ENCODE measurements at regions not wholly inside any gene's neighbourhood (a gene's known extent, or its start where the extent isn't known, plus 50 kb on each side); places are given as distances from the start of the nearest gene placed in this dataset.

GRCh38 chr19:30172613-30173242 is 199.5 kb upstream of the ZNF536 start:
- Histone ChIP-seq H3K4me3 (ENCODE audit: insufficient read depth, low read length) (no peak overlapping the region), H3K36me3 (ENCODE audit: insufficient read depth, low read length) (no peaks in the 10 kb centered on the region), H4K20me1 (ENCODE audit: insufficient read depth, low read length) (no peaks in the 10 kb centered on the region), H3K9me3 (ENCODE audit: low read depth, low read length) (no peaks in the 10 kb centered on the region), H3K4me2 (ENCODE audit: insufficient read depth, low read length) (no peak overlapping the region), H3K27me3 (ENCODE audit: insufficient read depth, low read length) (no peaks in the 10 kb centered on the region), H3K27ac (ENCODE audit: low read depth, low read length) (no peak overlapping the region), H2AFZ (ENCODE audit: low read length) (no peak overlapping the region), H3K79me2 (ENCODE audit: insufficient read depth, low read length) (no peaks in the 10 kb centered on the region), H3K4me1 (ENCODE audit: insufficient read depth, low read length) (no peaks in the 10 kb centered on the region)
- no peak for DNase-seq (ENCODE audit: insufficient read length, low spot score, missing footprints)
- TF ChIP-seq, protein P1, sequence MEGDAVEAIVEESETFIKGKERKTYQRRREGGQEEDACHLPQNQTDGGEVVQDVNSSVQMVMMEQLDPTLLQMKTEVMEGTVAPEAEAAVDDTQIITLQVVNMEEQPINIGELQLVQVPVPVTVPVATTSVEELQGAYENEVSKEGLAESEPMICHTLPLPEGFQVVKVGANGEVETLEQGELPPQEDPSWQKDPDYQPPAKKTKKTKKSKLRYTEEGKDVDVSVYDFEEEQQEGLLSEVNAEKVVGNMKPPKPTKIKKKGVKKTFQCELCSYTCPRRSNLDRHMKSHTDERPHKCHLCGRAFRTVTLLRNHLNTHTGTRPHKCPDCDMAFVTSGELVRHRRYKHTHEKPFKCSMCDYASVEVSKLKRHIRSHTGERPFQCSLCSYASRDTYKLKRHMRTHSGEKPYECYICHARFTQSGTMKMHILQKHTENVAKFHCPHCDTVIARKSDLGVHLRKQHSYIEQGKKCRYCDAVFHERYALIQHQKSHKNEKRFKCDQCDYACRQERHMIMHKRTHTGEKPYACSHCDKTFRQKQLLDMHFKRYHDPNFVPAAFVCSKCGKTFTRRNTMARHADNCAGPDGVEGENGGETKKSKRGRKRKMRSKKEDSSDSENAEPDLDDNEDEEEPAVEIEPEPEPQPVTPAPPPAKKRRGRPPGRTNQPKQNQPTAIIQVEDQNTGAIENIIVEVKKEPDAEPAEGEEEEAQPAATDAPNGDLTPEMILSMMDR (IDR thresholded peaks at IDR 0.05; ENCODE audit: extremely low read depth, low read depth, low read length) = no peak

DNA sequence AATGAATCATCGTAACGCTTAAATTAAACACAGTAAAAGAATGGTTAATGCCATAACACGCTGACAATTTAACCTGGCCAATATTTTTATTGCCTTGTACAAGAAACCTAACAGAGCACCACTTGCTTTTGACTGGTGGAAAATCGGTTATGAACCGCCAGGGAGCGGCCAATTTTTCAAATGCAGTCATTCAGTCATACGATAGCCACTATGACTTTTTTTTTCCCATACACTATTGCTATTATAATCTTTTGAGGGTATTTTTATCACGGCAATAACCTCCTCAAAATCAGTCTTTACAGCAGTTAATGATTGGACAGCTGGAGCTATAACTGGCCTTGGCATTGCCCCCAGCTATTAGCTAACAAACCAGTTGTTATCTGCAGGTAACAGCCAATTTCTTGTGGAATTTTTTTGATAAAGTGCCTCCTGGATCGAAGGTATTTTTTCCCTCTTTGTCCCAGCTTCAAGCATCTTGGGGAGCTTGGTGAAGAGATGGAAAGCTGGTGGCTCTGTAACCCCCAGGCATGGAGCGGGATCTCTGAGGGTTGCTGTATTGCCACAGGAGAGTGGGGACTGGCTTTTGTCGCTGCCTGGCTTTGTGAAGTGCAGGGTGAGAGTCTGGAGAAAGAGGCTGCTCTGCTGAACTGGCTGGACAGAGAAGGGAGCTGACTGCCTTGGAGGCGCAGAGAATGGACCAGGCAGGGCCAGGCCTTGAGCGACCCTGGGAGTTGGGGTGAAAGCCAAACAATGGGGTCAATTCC is 198.4 kb upstream of the ZNF536 start:
- Histone ChIP-seq H3K4me2 (ENCODE audit: insufficient read depth, low read length) (no peak overlapping the region), H3K79me2 (ENCODE audit: insufficient read depth, low read length) (no peaks in the 10 kb centered on the region), H3K27ac (ENCODE audit: low read depth, low read length) (no peak overlapping the region), H3K4me1 (ENCODE audit: insufficient read depth, low read length) (no peaks in the 10 kb centered on the region), H3K4me3 (ENCODE audit: insufficient read depth, low read length) (no peak overlapping the region), H4K20me1 (ENCODE audit: insufficient read depth, low read length) (no peaks in the 10 kb centered on the region), H2AFZ (ENCODE audit: low read length) (no peak overlapping the region), H3K36me3 (ENCODE audit: insufficient read depth, low read length) (no peaks in the 10 kb centered on the region), H3K27me3 (ENCODE audit: insufficient read depth, low read length) (no peaks in the 10 kb centered on the region), H3K9me3 (ENCODE audit: low read depth, low read length) (no peaks in the 10 kb centered on the region)
- TF ChIP-seq, protein P1 (IDR thresholded peaks at IDR 0.05; ENCODE audit: extremely low read depth, low read depth, low read length) = no peak
- DNase-seq (ENCODE audit: insufficient read length, low spot score, missing footprints) = no peak

- Histone ChIP-seq H3K36me3 (ENCODE audit: insufficient read depth, low read length) (no peaks in the 10 kb centered on the region), H4K20me1 (ENCODE audit: insufficient read depth, low read length) (no peaks in the 10 kb centered on the region), H3K4me2 (ENCODE audit: insufficient read depth, low read length) (no peak overlapping the region), H3K4me1 (ENCODE audit: insufficient read depth, low read length) (no peaks in the 10 kb centered on the region), H2AFZ (ENCODE audit: low read length) (no peak overlapping the region), H3K79me2 (ENCODE audit: insufficient read depth, low read length) (no peaks in the 10 kb centered on the region), H3K4me3 (ENCODE audit: insufficient read depth, low read length) (no peak overlapping the region), H3K9me3 (ENCODE audit: low read depth, low read length) (no peaks in the 10 kb centered on the region), H3K27me3 (ENCODE audit: insufficient read depth, low read length) (no peaks in the 10 kb centered on the region), H3K27ac (ENCODE audit: low read depth, low read length) (no peak overlapping the region)
- TF ChIP-seq, protein P1 (IDR thresholded peaks at IDR 0.05; ENCODE audit: extremely low read depth, low read depth, low read length) = no peak
- no peak for DNase-seq (ENCODE audit: insufficient read length, low spot score, missing footprints)
These were observed 197.9 kb upstream of the ZNF536 start for GRCh38 chr19:30174357-30174645.

DNA sequence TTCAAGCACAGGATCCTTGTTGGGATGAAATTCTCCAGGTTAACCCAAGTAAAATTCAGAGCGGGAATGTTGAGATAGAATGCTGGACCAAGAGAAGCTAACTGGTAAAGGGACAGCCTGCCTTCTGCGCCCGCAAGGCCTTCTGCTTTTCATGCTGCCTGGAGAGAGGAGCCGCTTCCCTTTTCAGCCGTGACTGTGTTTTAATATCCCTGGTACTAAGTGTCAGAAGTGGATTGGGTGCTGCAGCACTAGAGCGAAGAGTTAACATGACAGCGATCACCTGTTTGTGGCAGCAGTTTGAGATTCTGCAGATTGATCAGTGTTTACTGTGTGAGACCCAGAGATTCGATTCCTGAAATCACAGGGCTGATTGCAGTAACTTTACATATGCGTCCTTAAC is 197.4 kb upstream of the ZNF536 start:
- H3K4me3 ChIP-seq (ENCODE audit: insufficient read depth, low read length) = no peak overlapping the region
- TF ChIP-seq, protein P1 (IDR thresholded peaks at IDR 0.05; ENCODE audit: extremely low read depth, low read depth, low read length) = no peak

More for the DNA sequence above, 197.4 kb upstream of the ZNF536 start:
- H3K79me2 ChIP-seq (ENCODE audit: insufficient read depth, low read length) = no peaks in the 10 kb centered on the region
- no peaks in the 10 kb centered on the region for H3K4me1 ChIP-seq (ENCODE audit: insufficient read depth, low read length)
- no peaks in the 10 kb centered on the region for H4K20me1 ChIP-seq (ENCODE audit: insufficient read depth, low read length)
- H3K4me2 ChIP-seq (ENCODE audit: insufficient read depth, low read length) = no peak overlapping the region
- no peak overlapping the region for H2AFZ ChIP-seq (ENCODE audit: low read length)
- H3K27ac ChIP-seq (ENCODE audit: low read depth, low read length) = no peak overlapping the region
- H3K27me3 ChIP-seq (ENCODE audit: insufficient read depth, low read length) = no peaks in the 10 kb centered on the region
- H3K36me3 ChIP-seq (ENCODE audit: insufficient read depth, low read length) = no peaks in the 10 kb centered on the region
- H3K9me3 ChIP-seq (ENCODE audit: low read depth, low read length) = no peaks in the 10 kb centered on the region
- no peak for DNase-seq (ENCODE audit: insufficient read length, low spot score, missing footprints)
